ENCODE measurements at regions not wholly inside any gene's neighbourhood (a gene's known extent, or its start where the extent isn't known, plus 50 kb on each side); places are given as distances from the start of the nearest gene placed in this dataset.

GRCh38 chr6:156430386-156430785, 346.8 kb upstream of the ARID1B start:
- TF ChIP-seq CTCF (IDR thresholded peaks at IDR 0.05; ENCODE audit: insufficient read depth, low read length) (no peak), REST (IDR thresholded peaks at IDR 0.05; ENCODE audit: insufficient replicate concordance, low read depth) (no peak), POLR2AphosphoS5 (IDR thresholded peaks at IDR 0.05; ENCODE audit: low read depth) (no peak), GABPA (IDR thresholded peaks at IDR 0.05; ENCODE audit: low read depth) (no peak)
